K562 (cell line): ENCODE measurements at regions not wholly inside any gene's neighbourhood (a gene's known extent, or its start where the extent isn't known, plus 50 kb on each side); places are given as distances from the start of the nearest gene placed in this dataset.

Source experiments
- ATAC-seq: fragments of 200-7000 bp; cut with Tn5 transposase; 3 replicates; pipeline ENCODE4 v1.9.1; 2020; ENCODE audit warnings: moderate library complexity
- BruUV-seq: library from RNA; stranded (reverse); fragments of 400-500 nt; replicated peaks from 2 replicates; lab custom pipeline; 2021; lab: Mats Ljungman, UMichigan
- CTCF ChIA-PET: fragments of 300-600 bp; formaldehyde crosslinking; extraction: SDS; loops from one replicate; lab custom pipeline; 2021; ENCODE audit warnings: low intra/inter-chr PET ratio; lab: Yijun Ruan, JAX
- POLR2A ChIA-PET: fragments of 300-600, 350-650 bp; sonication (Branson Sonifier 250); formaldehyde crosslinking; extraction: SDS; loops from one replicate; lab custom pipeline; 2021; ENCODE audit warnings: antibody characterized with exemption, inconsistent platforms; lab: Yijun Ruan, JAX
- DNase-seq, 4 experiments: peaks; one replicate each; pipeline versions ENCODE4 v3.0.0 to v3.0.0-alpha.2; 2011 to 2018; ENCODE audit warnings: low spot score in 3 of 4, mixed read lengths in 3 of 4; ENCODE audit errors: extremely low read depth in 1 of 4
- FAIRE-seq: peaks from 2 replicates; lab custom pipeline; 2011; peaks lifted over from hg19 to GRCh38; lab: Jason Lieb, UNC
- H2AFZ ChIP-seq: 2 replicates; pipeline ENCODE4 v1.6.0; 2011; ENCODE audit warnings: low read depth, low read length, control low read depth, inconsistent platforms
- H3K27ac ChIP-seq: fragments of 200-600 bp; 3 replicates; pipeline ENCODE4 v1.8.0; 2011; ENCODE audit warnings: low read depth, mild to moderate bottlenecking, control low read depth, inconsistent platforms, low read length, moderate library complexity, mixed read lengths; ENCODE audit errors: extremely low read depth
- H3K27me3 ChIP-seq, 2 experiments: fragments of 300-600 bp in 1 of 2; 2 replicates in 1 of 2; 3 replicates in 1 of 2; pipeline versions ENCODE4 v1.6.0 to v1.8.0; 2011; ENCODE audit warnings: inconsistent platforms in 2 of 2, low read length in 2 of 2, mild to moderate bottlenecking in 1 of 2, mixed read lengths in 1 of 2, moderate library complexity in 1 of 2; ENCODE audit not compliant: control insufficient read depth in 2 of 2, insufficient read depth in 2 of 2
- H3K36me3 ChIP-seq: fragments of 300-600 bp; 3 replicates; pipeline ENCODE4 v1.8.0; 2011; ENCODE audit warnings: mild to moderate bottlenecking, low read length, inconsistent platforms; ENCODE audit not compliant: control insufficient read depth, insufficient read depth
- H3K4me1 ChIP-seq, 2 experiments: fragments of 200-600 bp in 1 of 2; replicated peaks in 1 of 2; 2 replicates in 1 of 2; 3 replicates in 1 of 2; pipeline versions ENCODE4 v1.5.1 to v1.8.0; 2011; ENCODE audit warnings: inconsistent platforms in 2 of 2, low read length in 2 of 2, mild to moderate bottlenecking in 1 of 2, mixed read lengths in 1 of 2, moderate library complexity in 1 of 2; ENCODE audit not compliant: control insufficient read depth in 2 of 2, insufficient read depth in 2 of 2
- H3K4me2 ChIP-seq: 2 replicates; pipeline ENCODE4 v1.6.1; 2011; ENCODE audit warnings: low read length, control low read depth, inconsistent platforms, mixed read lengths; ENCODE audit not compliant: insufficient read depth
- H3K4me3 ChIP-seq: fragments of 200-600 bp; sonication (generic), shearing (Covaris generic); 2 replicates; pipeline ENCODE4 v1.5.1; 2016; ENCODE audit warnings: control low read depth, inconsistent platforms
- H3K79me2 ChIP-seq: fragments of 200-600 bp; 3 replicates; pipeline ENCODE4 v1.8.0; 2011; ENCODE audit warnings: low read length, inconsistent platforms; ENCODE audit not compliant: control insufficient read depth, insufficient read depth
- H3K9ac ChIP-seq, 2 experiments: 2 replicates each; pipeline versions ENCODE4 v1.6.0 to v1.6.1; 2011; ENCODE audit warnings: low read depth in 2 of 2, low read length in 2 of 2, control low read depth in 1 of 2, inconsistent platforms in 1 of 2, mild to moderate bottlenecking in 1 of 2, mixed read lengths in 1 of 2; ENCODE audit not compliant: insufficient read depth in 1 of 2
- H3K9me1 ChIP-seq: one replicate; pipeline ENCODE4 v1.6.0; 2011; ENCODE audit warnings: inconsistent platforms, mild to moderate bottlenecking, low read length, moderate library complexity; ENCODE audit not compliant: control insufficient read depth, insufficient read depth
- H3K9me3 ChIP-seq: replicated peaks from 2 replicates; pipeline ENCODE4 v1.5.1; 2011; ENCODE audit warnings: low read depth, low read length, inconsistent platforms; ENCODE audit not compliant: control insufficient read depth, insufficient read depth
- H4K20me1 ChIP-seq: replicated peaks from 2 replicates; pipeline ENCODE4 v1.6.1; 2011; ENCODE audit warnings: low read length, inconsistent platforms, mixed read lengths; ENCODE audit not compliant: control insufficient read depth, insufficient read depth
- E2F8 ChIP-seq: fragments of 450-650 bp; IDR thresholded peaks from 2 replicates; pipeline ENCODE4 v1.7.1; 2018; ENCODE audit warnings: mild to moderate bottlenecking, low read depth; ENCODE audit not compliant: partially characterized antibody
- SREBF2 ChIP-seq: sonication (generic); formaldehyde crosslinking; IDR thresholded peaks from 2 replicates; pipeline ENCODE4 v1.4.0; 2020; ENCODE audit warnings: mild to moderate bottlenecking, missing genetic modification reagents
- TBL1XR1 ChIP-seq, 2 experiments: IDR thresholded peaks; 2 replicates each; pipeline ENCODE4 v1.6.1; 2012; ENCODE audit warnings: improper control_type of control experiment in 2 of 2, low read length in 2 of 2, mild to moderate bottlenecking in 1 of 2
- ZKSCAN8 ChIP-seq: fragments of 200-800 bp; sonication (Bioruptor generic); IDR thresholded peaks from 2 replicates; pipeline ENCODE4 v1.6.1; 2016; ENCODE audit warnings: missing genetic modification characterization, missing compliant biosample characterization
- ZNF133 ChIP-seq: fragments of 250-450 bp; sonication (Bioruptor Pico); IDR thresholded peaks from 2 replicates; pipeline ENCODE4 v1.4.0; 2020; ENCODE audit warnings: mild to moderate bottlenecking
- ZNF24 ChIP-seq: fragments of 450-650 bp; IDR thresholded peaks from 2 replicates; pipeline ENCODE4 v1.6.1; 2016
- WGBS: fragments of 100-300 bp; shearing (Covaris generic); methylation state at CpG from one replicate; pipeline ENCODE4 v1.1.6; 2016; ENCODE audit warnings: low coverage, mixed read lengths; ENCODE audit not compliant: insufficient coverage; ENCODE audit errors: missing lambda C conversion rate; 5-methylcytosine and 5-hydroxymethylcytosine counted together
- in situ Hi-C: fragments of 300-500 bp; cut with MboI; formaldehyde crosslinking; loops from 4 replicates; pipeline ENCODE4 v1.15.0; 2018; ENCODE audit warnings: inconsistent platforms, mixed read lengths
- intact Hi-C: fragments of 100-400 bp; cut with micrococcal nuclease; formaldehyde crosslinking; loops from 2 replicates; pipeline ENCODE4 v1.14.2; 2022

GRCh38 chr4:181443021-181443420 lies 800.2 kb upstream of the TENM3 start:
- Histone ChIP-seq H3K9ac (no peak overlapping the region), H3K36me3 (no peaks in the 10 kb centered on the region), H3K9me3 (no peaks in the 10 kb centered on the region), H3K4me3 (no peak overlapping the region), H2AFZ (no peak overlapping the region), H3K79me2 (no peaks in the 10 kb centered on the region), H4K20me1 (no peaks in the 10 kb centered on the region), H3K4me1 (no peaks in the 10 kb centered on the region)
- DNase-seq (no peak), FAIRE-seq (no peak)
- BruUV-seq, result no TSS peak
- 0% methylated on average over 6 of the region's 6 CpGs for WGBS
- CTCF ChIA-PET, result no interaction called here
- intact Hi-C loops, result no loop called here
- in situ Hi-C loops, result no loop called here
- POLR2A ChIA-PET, result no interaction called here
- no peak for TF ChIP-seq TBL1XR1 (IDR thresholded peaks at IDR 0.05; ENCODE audit: low read length in 2 of 2)
- no peak for TF ChIP-seq ZKSCAN8 (CRISPR knock-in tag)
- no peak for TF ChIP-seq ZNF24
- TF ChIP-seq ZNF133 (CRISPR knock-in tag), result no peak
- no peak for TF ChIP-seq E2F8
- TF ChIP-seq SREBF2 (CRISPR knock-in tag), result no peak
- TF ChIP-seq, all 486 proteins: peak for 0
- Histone ChIP-seq H3K9me1 (no peaks in the 10 kb centered on the region), H3K27ac (no peak overlapping the region), H3K4me2 (no peak overlapping the region), H3K27me3 (no peaks in the 10 kb centered on the region)
- ATAC-seq, result no peak
